SK-N-SH (cell line): ENCODE measurements at regions not wholly inside any gene's neighbourhood (a gene's known extent, or its start where the extent isn't known, plus 50 kb on each side); places are given as distances from the start of the nearest gene placed in this dataset.

Experiments used
- CTCF ChIA-PET: fragments of 300-600, 350-600 bp; formaldehyde crosslinking; extraction: SDS; loops from one replicate; lab custom pipeline; 2021; lab: Yijun Ruan, JAX
- POLR2A ChIA-PET: fragments of 350-600 bp; sonication (Branson Sonifier 250); formaldehyde crosslinking; extraction: SDS; loops from one replicate; lab custom pipeline; 2020; ENCODE audit warnings: antibody characterized with exemption, inconsistent platforms; lab: Yijun Ruan, JAX
- DNase-seq: peaks from one replicate; pipeline ENCODE4 v3.0.0; 2012
- H2AFZ ChIP-seq: fragments of 200-600 bp; sonication (generic); 2 replicates; pipeline ENCODE4 v1.8.1; 2016; ENCODE audit warnings: antibody characterized with exemption, mild to moderate bottlenecking, low read depth
- H3F3A ChIP-seq: fragments of 200-600 bp; sonication (generic); replicated peaks from 2 replicates; pipeline ENCODE3; 2016; ENCODE audit warnings: antibody characterized with exemption, mild to moderate bottlenecking; ENCODE audit not compliant: insufficient read depth
- H3K27ac ChIP-seq, 2 experiments: fragments of 200-500 bp in 1 of 2; fragments of 200-600 bp in 1 of 2; sonication (Bioruptor generic) in 1 of 2; sonication (generic), shearing (Covaris generic) in 1 of 2; 2 replicates each; pipeline versions ENCODE4 v1.5.1 to v1.6.1; 2014 to 2016; ENCODE audit warnings: low read depth in 2 of 2, inconsistent platforms in 1 of 2, low read length in 1 of 2, mild to moderate bottlenecking in 1 of 2, mixed read lengths in 1 of 2
- H3K27me3 ChIP-seq: fragments of 200-600 bp; sonication (generic), shearing (Covaris generic); 2 replicates; pipeline ENCODE4 v1.6.1; 2016; ENCODE audit warnings: mixed run types; ENCODE audit not compliant: insufficient read depth
- H3K36me3 ChIP-seq, 2 experiments: fragments of 200-500 bp in 1 of 2; fragments of 200-600 bp in 1 of 2; sonication (Bioruptor generic) in 1 of 2; sonication (generic) in 1 of 2; replicated peaks in 1 of 2; 2 replicates each; pipeline versions ENCODE3 to v1.5.1; 2014 to 2016; ENCODE audit warnings: low read length in 1 of 2, mild to moderate bottlenecking in 1 of 2; ENCODE audit not compliant: insufficient read depth in 2 of 2, control insufficient read depth in 1 of 2
- H3K4me1 ChIP-seq, 2 experiments: fragments of 200-500 bp in 1 of 2; fragments of 200-600 bp in 1 of 2; sonication (Bioruptor generic) in 1 of 2; sonication (generic), shearing (Covaris generic) in 1 of 2; 2 replicates each; pipeline versions ENCODE4 v1.5.1 to v1.6.1; 2014 to 2016; ENCODE audit warnings: low read depth in 1 of 2, low read length in 1 of 2, mixed run types in 1 of 2; ENCODE audit not compliant: insufficient read depth in 2 of 2, control insufficient read depth in 1 of 2
- H3K4me2 ChIP-seq: fragments of 200-600 bp; sonication (generic), shearing (Covaris generic); 2 replicates; pipeline ENCODE4 v1.6.1; 2017; ENCODE audit warnings: mixed run types
- H3K4me3 ChIP-seq, 2 experiments: fragments of 200-500 bp in 1 of 2; fragments of 200-600 bp in 1 of 2; sonication (Bioruptor generic) in 1 of 2; sonication (generic), shearing (Covaris generic) in 1 of 2; 2 replicates each; pipeline versions ENCODE4 v1.5.1 to v1.8.1; 2014 to 2016; ENCODE audit warnings: low read depth in 2 of 2, inconsistent platforms in 1 of 2, low read length in 1 of 2, mild to moderate bottlenecking in 1 of 2, mixed read lengths in 1 of 2, moderate library complexity in 1 of 2
- H3K79me2 ChIP-seq: fragments of 200-600 bp; sonication (generic); 2 replicates; pipeline ENCODE4 v1.8.1; 2017; ENCODE audit warnings: mild to moderate bottlenecking; ENCODE audit not compliant: insufficient read depth
- H3K9ac ChIP-seq: fragments of 200-600 bp; sonication (generic); 2 replicates; pipeline ENCODE4 v1.6.1; 2017; ENCODE audit warnings: mixed run types
- H3K9me2 ChIP-seq: fragments of 200-600 bp; sonication (generic); 2 replicates; pipeline ENCODE4 v1.6.1; 2017; ENCODE audit warnings: mixed run types
- H3K9me3 ChIP-seq: fragments of 200-600 bp; sonication (generic); 2 replicates; pipeline ENCODE4 v1.6.1; 2017; ENCODE audit warnings: mixed run types, mild to moderate bottlenecking, moderate library complexity
- H4K20me1 ChIP-seq: fragments of 200-600 bp; sonication (generic); 2 replicates; pipeline ENCODE4 v1.6.1; 2017; ENCODE audit warnings: mild to moderate bottlenecking, mixed run types; ENCODE audit not compliant: insufficient read depth
- CHD2 ChIP-seq: fragments of 150-350 bp; IDR thresholded peaks from 2 replicates; pipeline ENCODE4 v1.6.1; 2018; ENCODE audit warnings: low read length; ENCODE audit not compliant: partially characterized antibody
- EZH2phosphoT487 ChIP-seq: fragments of 200-600 bp; sonication (generic); IDR thresholded peaks from 2 replicates; pipeline ENCODE4 v1.6.1; 2017; ENCODE audit warnings: low read depth, mixed run types, mild to moderate bottlenecking, antibody characterized with exemption, moderate library complexity, borderline replicate concordance
- FOXJ3 ChIP-seq: sonication (generic); formaldehyde crosslinking; IDR thresholded peaks from 2 replicates; pipeline ENCODE4 v1.5.1; 2020; ENCODE audit warnings: mild to moderate bottlenecking, missing genetic modification reagents
- GABPA ChIP-seq: IDR thresholded peaks from 2 replicates; pipeline ENCODE4 v1.4.0; 2012; ENCODE audit warnings: low read depth, mild to moderate bottlenecking
- GATA2 ChIP-seq: sonication (generic); formaldehyde crosslinking; IDR thresholded peaks from 2 replicates; pipeline ENCODE4 v1.5.0; 2020; ENCODE audit warnings: mild to moderate bottlenecking, missing genetic modification reagents
- JUND ChIP-seq: IDR thresholded peaks from 2 replicates; pipeline ENCODE4 v1.4.0; 2012
- MAX ChIP-seq: IDR thresholded peaks from 2 replicates; pipeline ENCODE4 v1.4.0; 2012; ENCODE audit warnings: low read depth
- MXI1 ChIP-seq: IDR thresholded peaks from 2 replicates; pipeline ENCODE4 v1.6.1; 2012; ENCODE audit warnings: mild to moderate bottlenecking, low read depth, low read length, improper control_type of control experiment
- NFIC ChIP-seq: IDR thresholded peaks from 2 replicates; pipeline ENCODE4 v1.4.0; 2012; ENCODE audit warnings: borderline replicate concordance
- NRF1 ChIP-seq: IDR thresholded peaks from 2 replicates; pipeline ENCODE4 v1.6.1; 2012; ENCODE audit warnings: low read depth, mild to moderate bottlenecking, low read length
- PBX3 ChIP-seq: IDR thresholded peaks from 2 replicates; pipeline ENCODE4; 2012
- POLR2AphosphoS5 ChIP-seq: IDR thresholded peaks from 2 replicates; pipeline ENCODE4 v1.6.1; 2012; ENCODE audit warnings: low read depth, low read length
- REST ChIP-seq: IDR thresholded peaks from 2 replicates; pipeline ENCODE4 v1.6.1; 2012; ENCODE audit warnings: mild to moderate bottlenecking, low read depth, low read length, moderate library complexity
- RXRA ChIP-seq: IDR thresholded peaks from 2 replicates; pipeline ENCODE4 v1.4.0; 2012; ENCODE audit warnings: low read depth, mild to moderate bottlenecking, borderline replicate concordance
- SIN3A ChIP-seq: IDR thresholded peaks from 2 replicates; pipeline ENCODE4 v1.6.1; 2012; ENCODE audit warnings: low read depth, mild to moderate bottlenecking, low read length, moderate library complexity, borderline replicate concordance
- SMC3 ChIP-seq: IDR thresholded peaks from 2 replicates; pipeline ENCODE4 v1.6.1; 2012; ENCODE audit warnings: low read depth, low read length, improper control_type of control experiment
- TCF12 ChIP-seq: IDR thresholded peaks from 2 replicates; pipeline ENCODE4 v1.4.0; 2012
- TEAD4 ChIP-seq: IDR thresholded peaks from 2 replicates; pipeline ENCODE4 v1.4.0; 2012; ENCODE audit warnings: mild to moderate bottlenecking, borderline replicate concordance; ENCODE audit not compliant: insufficient read depth
- WGBS: methylation state at CpG from one replicate; pipeline ENCODE4 v1.1.6; 2017; ENCODE audit warnings: low lambda C conversion rate; 5-methylcytosine and 5-hydroxymethylcytosine counted together
- TF ChIP-seq, protein P1 (sequence below): IDR thresholded peaks from 2 replicates; pipeline ENCODE4 v1.4.0; 2012; ENCODE audit warnings: low read depth, borderline replicate concordance
- TF ChIP-seq, protein P2 (sequence below): fragments of 150-350 bp; IDR thresholded peaks from 2 replicates; pipeline ENCODE4 v1.6.1; 2016; ENCODE audit warnings: mild to moderate bottlenecking, low read depth, low read length
- TF ChIP-seq, protein P3 (sequence below): fragments of 150-350 bp; IDR thresholded peaks from 2 replicates; pipeline ENCODE4 v1.6.1; 2017; ENCODE audit warnings: antibody characterized with exemption, low read length, low read depth, borderline replicate concordance
- TF ChIP-seq, protein P4 (sequence below): fragments of 200-600 bp; sonication (generic); IDR thresholded peaks from 2 replicates; pipeline ENCODE4 v1.6.1; 2017; ENCODE audit warnings: antibody characterized with exemption, mild to moderate bottlenecking, moderate library complexity

- Histone ChIP-seq H3K27ac (peak overlapping the region in 1 of 2 experiments; percentile 31; a peak in 1 of 4 replicates), H3K4me3 (no peak overlapping the region), H4K20me1 (no peaks in the 10 kb centered on the region), H3K27me3 (no peaks in the 10 kb centered on the region), H3K79me2 (no peaks in the 10 kb centered on the region), H3K9me3 (no peaks in the 10 kb centered on the region; the same call in 1 of the 2 replicates), H3K9ac (no peak overlapping the region), H3K9me2 (no peaks in the 10 kb centered on the region), H3K4me2 (no peak overlapping the region), H3K36me3 (no peaks in the 10 kb centered on the region), H2AFZ (0 out of 2 replicates have a peak overlapping the region, but pooled peaks have one; percentile 1), H3K4me1 (peaks cover 2 to 21% of the 10 kb centered on the region in 2 experiments; a peak in 3 of 4 replicates), H3F3A (no peaks in the 10 kb centered on the region)
- CTCF ChIA-PET: no interaction called here
- DNase-seq: no peak
- WGBS: 39% methylated on average over 1 of the region's 1 CpG
- POLR2A ChIA-PET: no interaction called here
- TF ChIP-seq POLR2AphosphoS5: no peak
- TF ChIP-seq JUND: no peak
- no peak for TF ChIP-seq REST
- TF ChIP-seq, protein P1, sequence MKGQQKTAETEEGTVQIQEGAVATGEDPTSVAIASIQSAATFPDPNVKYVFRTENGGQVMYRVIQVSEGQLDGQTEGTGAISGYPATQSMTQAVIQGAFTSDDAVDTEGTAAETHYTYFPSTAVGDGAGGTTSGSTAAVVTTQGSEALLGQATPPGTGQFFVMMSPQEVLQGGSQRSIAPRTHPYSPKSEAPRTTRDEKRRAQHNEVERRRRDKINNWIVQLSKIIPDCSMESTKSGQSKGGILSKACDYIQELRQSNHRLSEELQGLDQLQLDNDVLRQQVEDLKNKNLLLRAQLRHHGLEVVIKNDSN: no peak
- no peak for TF ChIP-seq CHD2
- TF ChIP-seq GATA2: no peak
- no peak for TF ChIP-seq SIN3A
- no peak for TF ChIP-seq FOXJ3 (CRISPR knock-in tag)
- TF ChIP-seq RXRA: no peak
- no peak for TF ChIP-seq TEAD4
- peak; percentile 40 for TF ChIP-seq TCF12
- no peak for TF ChIP-seq MXI1
- TF ChIP-seq GABPA: no peak
- TF ChIP-seq NFIC: peak; percentile 25; the same call in 1 of the 2 replicates
- TF ChIP-seq, protein P2, sequence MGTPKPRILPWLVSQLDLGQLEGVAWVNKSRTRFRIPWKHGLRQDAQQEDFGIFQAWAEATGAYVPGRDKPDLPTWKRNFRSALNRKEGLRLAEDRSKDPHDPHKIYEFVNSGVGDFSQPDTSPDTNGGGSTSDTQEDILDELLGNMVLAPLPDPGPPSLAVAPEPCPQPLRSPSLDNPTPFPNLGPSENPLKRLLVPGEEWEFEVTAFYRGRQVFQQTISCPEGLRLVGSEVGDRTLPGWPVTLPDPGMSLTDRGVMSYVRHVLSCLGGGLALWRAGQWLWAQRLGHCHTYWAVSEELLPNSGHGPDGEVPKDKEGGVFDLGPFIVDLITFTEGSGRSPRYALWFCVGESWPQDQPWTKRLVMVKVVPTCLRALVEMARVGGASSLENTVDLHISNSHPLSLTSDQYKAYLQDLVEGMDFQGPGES: no peak
- TF ChIP-seq, protein P3, sequence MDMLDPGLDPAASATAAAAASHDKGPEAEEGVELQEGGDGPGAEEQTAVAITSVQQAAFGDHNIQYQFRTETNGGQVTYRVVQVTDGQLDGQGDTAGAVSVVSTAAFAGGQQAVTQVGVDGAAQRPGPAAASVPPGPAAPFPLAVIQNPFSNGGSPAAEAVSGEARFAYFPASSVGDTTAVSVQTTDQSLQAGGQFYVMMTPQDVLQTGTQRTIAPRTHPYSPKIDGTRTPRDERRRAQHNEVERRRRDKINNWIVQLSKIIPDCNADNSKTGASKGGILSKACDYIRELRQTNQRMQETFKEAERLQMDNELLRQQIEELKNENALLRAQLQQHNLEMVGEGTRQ: no peak
- TF ChIP-seq EZH2phosphoT487: no peak
- TF ChIP-seq, protein P4, sequence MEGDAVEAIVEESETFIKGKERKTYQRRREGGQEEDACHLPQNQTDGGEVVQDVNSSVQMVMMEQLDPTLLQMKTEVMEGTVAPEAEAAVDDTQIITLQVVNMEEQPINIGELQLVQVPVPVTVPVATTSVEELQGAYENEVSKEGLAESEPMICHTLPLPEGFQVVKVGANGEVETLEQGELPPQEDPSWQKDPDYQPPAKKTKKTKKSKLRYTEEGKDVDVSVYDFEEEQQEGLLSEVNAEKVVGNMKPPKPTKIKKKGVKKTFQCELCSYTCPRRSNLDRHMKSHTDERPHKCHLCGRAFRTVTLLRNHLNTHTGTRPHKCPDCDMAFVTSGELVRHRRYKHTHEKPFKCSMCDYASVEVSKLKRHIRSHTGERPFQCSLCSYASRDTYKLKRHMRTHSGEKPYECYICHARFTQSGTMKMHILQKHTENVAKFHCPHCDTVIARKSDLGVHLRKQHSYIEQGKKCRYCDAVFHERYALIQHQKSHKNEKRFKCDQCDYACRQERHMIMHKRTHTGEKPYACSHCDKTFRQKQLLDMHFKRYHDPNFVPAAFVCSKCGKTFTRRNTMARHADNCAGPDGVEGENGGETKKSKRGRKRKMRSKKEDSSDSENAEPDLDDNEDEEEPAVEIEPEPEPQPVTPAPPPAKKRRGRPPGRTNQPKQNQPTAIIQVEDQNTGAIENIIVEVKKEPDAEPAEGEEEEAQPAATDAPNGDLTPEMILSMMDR: no peak
- peak; percentile 4; the same call in 1 of the 2 replicates for TF ChIP-seq PBX3
- TF ChIP-seq SMC3: no peak
- no peak for TF ChIP-seq NRF1
- no peak for TF ChIP-seq MAX
Observed at GRCh38 chr7:12769444-12769843, 82.0 kb downstream of the ARL4A start.
